Testis (tissue), 2 donors: ENCODE measurements at regions not wholly inside any gene's neighbourhood (a gene's known extent, or its start where the extent isn't known, plus 50 kb on each side); places are given as distances from the start of the nearest gene placed in this dataset.

Experiments used
- POLR2A ChIP-seq: fragments of 450-650 bp; IDR thresholded peaks from one replicate; pipeline ENCODE4 v1.6.1; 2017; ENCODE audit warnings: antibody characterized with exemption, mild to moderate bottlenecking, moderate library complexity
- TF ChIP-seq, protein P1 (sequence below), 3 experiments: fragments of 450-650 bp in 2 of 3; fragments of 200-600 bp in 1 of 3; sonication (generic) in 1 of 3; IDR thresholded peaks; one replicate each; pipeline ENCODE4 v1.5.1; 2016 to 2019; ENCODE audit warnings: antibody characterized with exemption in 3 of 3, mild to moderate bottlenecking in 2 of 3, moderate library complexity in 1 of 3

DNA sequence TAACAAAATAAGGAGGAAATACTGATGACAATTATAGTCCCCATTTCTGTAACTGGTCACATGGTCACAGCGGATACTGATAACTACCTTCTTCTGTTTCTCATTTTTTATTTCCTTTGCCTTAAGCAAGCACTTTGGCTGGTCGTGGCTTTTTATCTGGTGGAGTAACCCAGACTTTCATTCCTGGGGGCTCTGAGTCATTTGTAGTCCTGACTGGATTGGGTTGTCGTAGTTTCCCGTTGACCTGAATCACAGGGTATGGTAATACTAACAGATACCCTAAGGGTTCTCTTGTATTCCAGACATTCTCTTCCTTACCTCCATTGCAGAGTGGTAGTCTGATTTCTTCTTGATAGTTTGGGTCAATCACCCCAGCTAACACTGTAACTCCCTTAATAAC lies 500.3 kb upstream of the ADGRB3 start:
- TF ChIP-seq, protein P1, sequence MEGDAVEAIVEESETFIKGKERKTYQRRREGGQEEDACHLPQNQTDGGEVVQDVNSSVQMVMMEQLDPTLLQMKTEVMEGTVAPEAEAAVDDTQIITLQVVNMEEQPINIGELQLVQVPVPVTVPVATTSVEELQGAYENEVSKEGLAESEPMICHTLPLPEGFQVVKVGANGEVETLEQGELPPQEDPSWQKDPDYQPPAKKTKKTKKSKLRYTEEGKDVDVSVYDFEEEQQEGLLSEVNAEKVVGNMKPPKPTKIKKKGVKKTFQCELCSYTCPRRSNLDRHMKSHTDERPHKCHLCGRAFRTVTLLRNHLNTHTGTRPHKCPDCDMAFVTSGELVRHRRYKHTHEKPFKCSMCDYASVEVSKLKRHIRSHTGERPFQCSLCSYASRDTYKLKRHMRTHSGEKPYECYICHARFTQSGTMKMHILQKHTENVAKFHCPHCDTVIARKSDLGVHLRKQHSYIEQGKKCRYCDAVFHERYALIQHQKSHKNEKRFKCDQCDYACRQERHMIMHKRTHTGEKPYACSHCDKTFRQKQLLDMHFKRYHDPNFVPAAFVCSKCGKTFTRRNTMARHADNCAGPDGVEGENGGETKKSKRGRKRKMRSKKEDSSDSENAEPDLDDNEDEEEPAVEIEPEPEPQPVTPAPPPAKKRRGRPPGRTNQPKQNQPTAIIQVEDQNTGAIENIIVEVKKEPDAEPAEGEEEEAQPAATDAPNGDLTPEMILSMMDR (IDR thresholded peaks at IDR 0.05) = no peak
- TF ChIP-seq POLR2A = no peak
